ENCODE measurements at regions not wholly inside any gene's neighbourhood (a gene's known extent, or its start where the extent isn't known, plus 50 kb on each side); places are given as distances from the start of the nearest gene placed in this dataset.

GRCh38 chr11:22991196-22991595, 130.9 kb upstream of the CCDC179 start:
- Histone ChIP-seq H3K36me3 (replicated peaks; ENCODE audit: control insufficient read depth, insufficient read depth, low read length) (no peaks in the 10 kb centered on the region), H3K27me3 (ENCODE audit: control insufficient read depth, insufficient read depth, low read length) (no peaks in the 10 kb centered on the region; the same call in 1 of the 2 replicates), H3K4me3 (ENCODE audit: insufficient read depth, low read depth, low read length) (no peak overlapping the region)
- DNase-seq = peak; percentile 4

GRCh38 chr11:23006730-23007129, 146.5 kb upstream of the CCDC179 start:
- DNase-seq = no peak
- no peaks in the 10 kb centered on the region for H3K27me3 ChIP-seq (ENCODE audit: control insufficient read depth, insufficient read depth, low read length)
- no peak overlapping the region for H3K4me3 ChIP-seq (ENCODE audit: insufficient read depth, low read depth, low read length)
- H3K36me3 ChIP-seq (replicated peaks; ENCODE audit: control insufficient read depth, insufficient read depth, low read length) = no peaks in the 10 kb centered on the region

- H3K36me3 ChIP-seq (replicated peaks; ENCODE audit: control insufficient read depth, insufficient read depth, low read length) = no peaks in the 10 kb centered on the region
- DNase-seq = no peak
- H3K4me3 ChIP-seq (ENCODE audit: insufficient read depth, low read depth, low read length) = no peak overlapping the region
- H3K27me3 ChIP-seq (ENCODE audit: control insufficient read depth, insufficient read depth, low read length) = no peaks in the 10 kb centered on the region
These were observed 150.6 kb upstream of the CCDC179 start for GRCh38 chr11:23010790-23011335.

GRCh38 chr11:23012930-23013329, 152.7 kb upstream of the CCDC179 start:
- Histone ChIP-seq H3K27me3 (ENCODE audit: control insufficient read depth, insufficient read depth, low read length) (no peaks in the 10 kb centered on the region), H3K36me3 (replicated peaks; ENCODE audit: control insufficient read depth, insufficient read depth, low read length) (no peaks in the 10 kb centered on the region)

GRCh38 chr11:23013509-23013908, 153.2 kb upstream of the CCDC179 start:
- no peak overlapping the region for H3K4me3 ChIP-seq (ENCODE audit: insufficient read depth, low read depth, low read length)
- DNase-seq = no peak
- H3K36me3 ChIP-seq (replicated peaks; ENCODE audit: control insufficient read depth, insufficient read depth, low read length) = no peaks in the 10 kb centered on the region
- no peaks in the 10 kb centered on the region for H3K27me3 ChIP-seq (ENCODE audit: control insufficient read depth, insufficient read depth, low read length)

More at GRCh38 chr11:23012930-23013329, 152.7 kb upstream of the CCDC179 start:
- no peak for DNase-seq
- H3K4me3 ChIP-seq (ENCODE audit: insufficient read depth, low read depth, low read length) = no peak overlapping the region

- DNase-seq = peak; percentile 43
- H3K4me3 ChIP-seq (ENCODE audit: insufficient read depth, low read depth, low read length) = no peak overlapping the region
- H3K27me3 ChIP-seq (ENCODE audit: control insufficient read depth, insufficient read depth, low read length) = no peaks in the 10 kb centered on the region
- no peaks in the 10 kb centered on the region for H3K36me3 ChIP-seq (replicated peaks; ENCODE audit: control insufficient read depth, insufficient read depth, low read length)
These were observed 161.1 kb upstream of the CCDC179 start for GRCh38 chr11:23021287-23021863.

GRCh38 chr11:23022854-23023253, 162.6 kb upstream of the CCDC179 start:
- no peaks in the 10 kb centered on the region for H3K27me3 ChIP-seq (ENCODE audit: control insufficient read depth, insufficient read depth, low read length)
- no peaks in the 10 kb centered on the region for H3K36me3 ChIP-seq (replicated peaks; ENCODE audit: control insufficient read depth, insufficient read depth, low read length)
- H3K4me3 ChIP-seq (ENCODE audit: insufficient read depth, low read depth, low read length) = no peak overlapping the region
- DNase-seq = no peak

GRCh38 chr11:23023319-23023718, 163.0 kb upstream of the CCDC179 start:
- Histone ChIP-seq H3K4me3 (ENCODE audit: insufficient read depth, low read depth, low read length) (no peak overlapping the region), H3K36me3 (replicated peaks; ENCODE audit: control insufficient read depth, insufficient read depth, low read length) (no peaks in the 10 kb centered on the region), H3K27me3 (ENCODE audit: control insufficient read depth, insufficient read depth, low read length) (no peaks in the 10 kb centered on the region)
- DNase-seq = no peak

GRCh38 chr11:23041001-23041503, 180.8 kb upstream of the CCDC179 start:
- Histone ChIP-seq H3K36me3 (replicated peaks; ENCODE audit: control insufficient read depth, insufficient read depth, low read length) (no peaks in the 10 kb centered on the region), H3K27me3 (ENCODE audit: control insufficient read depth, insufficient read depth, low read length) (no peaks in the 10 kb centered on the region), H3K4me3 (ENCODE audit: insufficient read depth, low read depth, low read length) (no peak overlapping the region)
- DNase-seq = no peak

- H3K4me3 ChIP-seq (ENCODE audit: insufficient read depth, low read depth, low read length) = no peak overlapping the region
- no peaks in the 10 kb centered on the region for H3K36me3 ChIP-seq (replicated peaks; ENCODE audit: control insufficient read depth, insufficient read depth, low read length)
- no peak for DNase-seq
- H3K27me3 ChIP-seq (ENCODE audit: control insufficient read depth, insufficient read depth, low read length) = no peaks in the 10 kb centered on the region
These were observed 198.4 kb upstream of the CCDC179 start for GRCh38 chr11:23058656-23059055.

GRCh38 chr11:23063276-23063675, 203.0 kb upstream of the CCDC179 start:
- DNase-seq = no peak
- Histone ChIP-seq H3K36me3 (replicated peaks; ENCODE audit: control insufficient read depth, insufficient read depth, low read length) (no peaks in the 10 kb centered on the region), H3K27me3 (ENCODE audit: control insufficient read depth, insufficient read depth, low read length) (no peaks in the 10 kb centered on the region), H3K4me3 (ENCODE audit: insufficient read depth, low read depth, low read length) (no peak overlapping the region)

- H3K4me3 ChIP-seq (ENCODE audit: insufficient read depth, low read depth, low read length) = no peak overlapping the region
- H3K36me3 ChIP-seq (replicated peaks; ENCODE audit: control insufficient read depth, insufficient read depth, low read length) = no peaks in the 10 kb centered on the region
- H3K27me3 ChIP-seq (ENCODE audit: control insufficient read depth, insufficient read depth, low read length) = no peaks in the 10 kb centered on the region
- no peak for DNase-seq
These were observed 218.2 kb upstream of the CCDC179 start for GRCh38 chr11:23078289-23078971.

GRCh38 chr11:23079382-23079813, 219.1 kb upstream of the CCDC179 start:
- Histone ChIP-seq H3K4me3 (ENCODE audit: insufficient read depth, low read depth, low read length) (no peak overlapping the region), H3K27me3 (ENCODE audit: control insufficient read depth, insufficient read depth, low read length) (no peaks in the 10 kb centered on the region), H3K36me3 (replicated peaks; ENCODE audit: control insufficient read depth, insufficient read depth, low read length) (no peaks in the 10 kb centered on the region)
- no peak for DNase-seq

- H3K36me3 ChIP-seq (replicated peaks; ENCODE audit: control insufficient read depth, insufficient read depth, low read length) = no peaks in the 10 kb centered on the region
- DNase-seq = no peak
- H3K27me3 ChIP-seq (ENCODE audit: control insufficient read depth, insufficient read depth, low read length) = no peaks in the 10 kb centered on the region; the same call in 1 of the 2 replicates
- no peak overlapping the region for H3K4me3 ChIP-seq (ENCODE audit: insufficient read depth, low read depth, low read length)
These were observed 227.1 kb upstream of the CCDC179 start for GRCh38 chr11:23087407-23087806.

GRCh38 chr11:23090659-23091058, 230.4 kb upstream of the CCDC179 start:
- H3K27me3 ChIP-seq (ENCODE audit: control insufficient read depth, insufficient read depth, low read length) = no peaks in the 10 kb centered on the region; the same call in 1 of the 2 replicates
- no peaks in the 10 kb centered on the region for H3K36me3 ChIP-seq (replicated peaks; ENCODE audit: control insufficient read depth, insufficient read depth, low read length)
- no peak overlapping the region for H3K4me3 ChIP-seq (ENCODE audit: insufficient read depth, low read depth, low read length)
- DNase-seq = no peak

Measured in H7 (cell line).